Hepatic stellate cell (primary cell): ENCODE measurements at regions not wholly inside any gene's neighbourhood (a gene's known extent, or its start where the extent isn't known, plus 50 kb on each side); places are given as distances from the start of the nearest gene placed in this dataset.

Source experiments
- DNase-seq: peaks from one replicate; pipeline ENCODE4 v3.0.0; 2011; ENCODE audit warnings: low spot score

- no peak for DNase-seq
These were observed 163.9 kb upstream of the CLINT1 start for GRCh38 chr5:158022837-158023236.

GRCh38 chr5:158022393-158022792 is 163.4 kb upstream of the CLINT1 start:
- DNase-seq = no peak

GRCh38 chr5:158020555-158021418 is 161.8 kb upstream of the CLINT1 start:
- no peak for DNase-seq

GRCh38 chr5:158017469-158017868 is 158.5 kb upstream of the CLINT1 start:
- no peak for DNase-seq

GRCh38 chr5:158014372-158014771 is 155.4 kb upstream of the CLINT1 start:
- DNase-seq = no peak

- DNase-seq = peak; percentile 29
These were observed 155.0 kb upstream of the CLINT1 start for GRCh38 chr5:158013939-158014338.

GRCh38 chr5:158013303-158013702 is 154.4 kb upstream of the CLINT1 start:
- DNase-seq = no peak

- DNase-seq = no peak
These were observed 152.5 kb upstream of the CLINT1 start for GRCh38 chr5:158011422-158011821.

GRCh38 chr5:158010831-158011230 is 151.9 kb upstream of the CLINT1 start:
- no peak for DNase-seq

- DNase-seq = no peak
These were observed 148.4 kb upstream of the CLINT1 start for GRCh38 chr5:158007336-158007735.

GRCh38 chr5:157999696-158000095 is 140.8 kb upstream of the CLINT1 start:
- DNase-seq = no peak

- no peak for DNase-seq
These were observed 139.1 kb upstream of the CLINT1 start for GRCh38 chr5:157997991-157998504.

- peak; percentile 64 for DNase-seq
These were observed 136.1 kb upstream of the CLINT1 start for GRCh38 chr5:157994906-157995519.

- no peak for DNase-seq
These were observed 135.2 kb upstream of the CLINT1 start for GRCh38 chr5:157993986-157994691.

- no peak for DNase-seq
These were observed 134.3 kb upstream of the CLINT1 start for GRCh38 chr5:157993201-157993600.

GRCh38 chr5:157990583-157991181 is 131.7 kb upstream of the CLINT1 start:
- no peak for DNase-seq

- no peak for DNase-seq
These were observed 130.4 kb upstream of the CLINT1 start for GRCh38 chr5:157989296-157989695.

- DNase-seq = no peak
These were observed 128.3 kb upstream of the CLINT1 start for GRCh38 chr5:157987259-157987658.

GRCh38 chr5:157986431-157986990 is 127.6 kb upstream of the CLINT1 start:
- DNase-seq = no peak

- no peak for DNase-seq
These were observed 125.7 kb upstream of the CLINT1 start for GRCh38 chr5:157984611-157985010.

- no peak for DNase-seq
These were observed 125.1 kb upstream of the CLINT1 start for GRCh38 chr5:157983906-157984551.
